ENCODE measurements at regions not wholly inside any gene's neighbourhood (a gene's known extent, or its start where the extent isn't known, plus 50 kb on each side); places are given as distances from the start of the nearest gene placed in this dataset.
A peak's percentile ranks its signal among the peaks of the same experiment; 100 is the strongest.

DNA sequence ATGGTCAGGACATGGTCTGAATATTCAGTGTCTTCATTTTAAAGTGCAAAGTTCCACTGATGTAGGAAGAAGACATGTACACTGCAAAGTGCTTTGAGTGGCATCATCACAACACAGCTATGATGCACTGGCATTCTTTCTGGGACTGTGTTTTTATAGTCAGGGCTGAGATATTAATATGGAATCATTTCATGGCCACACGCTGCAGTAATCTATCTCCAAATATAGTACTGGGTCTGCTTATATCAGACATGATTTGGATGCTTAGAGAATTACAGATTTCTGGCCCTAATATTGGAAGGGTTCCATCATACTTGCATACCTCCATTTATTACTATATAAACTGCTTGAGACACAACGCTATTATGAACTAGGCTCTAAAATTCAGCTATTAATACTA lies 1170.9 kb downstream of the NLGN4X start:
- no peak for DNase-seq

DNA sequence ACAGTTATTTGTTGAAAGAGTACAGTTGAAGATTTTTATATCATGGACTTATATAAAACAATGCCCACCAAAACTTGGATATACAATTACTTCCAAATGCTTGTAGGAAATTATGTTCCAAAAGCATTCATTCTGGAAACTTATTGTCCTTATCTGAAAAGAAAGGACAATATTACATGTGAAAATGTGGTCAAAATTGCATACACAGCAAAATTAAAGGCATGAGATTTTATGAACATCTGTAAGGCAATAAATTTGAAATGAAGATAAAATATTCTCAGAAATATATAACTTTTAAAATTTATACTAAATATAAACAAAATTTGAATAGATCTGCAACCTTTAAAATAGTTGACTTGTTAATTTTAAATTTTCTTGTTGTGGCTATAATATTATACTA lies 1173.8 kb downstream of the NLGN4X start:
- DNase-seq, result no peak

DNA sequence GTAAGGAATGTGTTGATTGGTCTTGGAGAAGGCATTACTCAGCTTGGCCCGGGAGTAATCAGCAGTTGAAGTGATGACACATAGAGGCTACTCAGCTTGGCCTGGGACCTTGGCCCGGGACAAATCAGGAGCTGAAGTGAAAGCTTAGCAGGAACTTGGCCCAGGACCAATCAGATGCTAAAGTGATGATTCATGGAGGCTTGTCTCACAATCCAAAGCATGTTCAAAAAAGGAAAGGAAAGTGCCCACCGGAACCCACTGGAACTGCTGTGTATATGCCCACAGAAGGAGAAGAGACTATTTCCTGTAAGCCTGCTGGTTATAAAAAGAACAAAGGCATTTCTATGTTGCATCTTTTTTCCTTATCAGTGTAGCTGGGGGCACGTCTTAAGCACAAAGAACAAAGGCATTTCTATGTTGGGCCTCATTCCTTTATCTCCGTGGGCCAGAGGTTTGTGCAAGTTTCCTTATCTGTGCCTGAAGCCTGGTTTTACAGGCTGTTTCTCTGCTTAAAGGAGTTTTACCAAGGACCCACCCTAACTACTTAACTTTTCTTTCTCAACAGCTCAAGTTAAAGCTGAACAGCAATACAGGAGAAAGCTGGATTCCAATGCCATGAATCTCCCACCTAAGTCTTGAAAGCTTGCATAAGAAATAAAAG lies 1176.7 kb downstream of the NLGN4X start:
- DNase-seq, result peak; percentile 98

DNA sequence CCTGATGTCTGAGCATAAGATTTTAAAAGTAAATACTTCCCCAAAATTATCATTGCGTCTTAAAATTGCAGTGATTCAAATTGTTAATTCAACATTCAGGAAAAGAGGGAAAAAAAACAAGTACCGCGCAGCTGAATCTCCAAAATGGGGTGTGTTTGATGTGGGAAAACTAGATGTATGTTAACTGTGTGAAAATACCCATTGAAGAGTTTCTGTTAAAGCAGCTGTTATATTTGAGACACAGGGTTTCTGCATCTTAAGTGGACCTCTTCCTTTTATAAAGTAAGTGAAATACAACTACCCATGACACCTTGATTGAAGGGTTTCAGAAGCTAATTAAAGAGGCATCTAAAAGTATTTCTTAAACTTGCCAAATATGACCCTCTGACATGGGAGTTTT lies 1186.1 kb downstream of the NLGN4X start:
- no peak for DNase-seq

DNA sequence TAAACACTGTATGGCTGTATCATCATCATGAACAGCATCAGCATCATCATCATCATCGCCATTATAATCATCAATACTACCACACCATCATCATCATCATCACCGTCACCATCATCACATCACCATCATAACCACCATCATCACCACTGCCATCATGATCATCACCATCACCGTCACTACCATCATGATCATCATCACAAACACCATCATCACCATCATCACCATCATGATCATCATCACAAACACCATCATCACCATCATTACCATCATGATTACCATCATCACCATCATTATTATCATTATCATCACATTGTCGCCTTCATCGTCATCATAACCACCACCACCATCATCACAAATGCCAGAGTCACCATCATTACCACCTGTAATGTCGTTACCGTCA lies 1196.9 kb downstream of the NLGN4X start:
- DNase-seq, result no peak

DNA sequence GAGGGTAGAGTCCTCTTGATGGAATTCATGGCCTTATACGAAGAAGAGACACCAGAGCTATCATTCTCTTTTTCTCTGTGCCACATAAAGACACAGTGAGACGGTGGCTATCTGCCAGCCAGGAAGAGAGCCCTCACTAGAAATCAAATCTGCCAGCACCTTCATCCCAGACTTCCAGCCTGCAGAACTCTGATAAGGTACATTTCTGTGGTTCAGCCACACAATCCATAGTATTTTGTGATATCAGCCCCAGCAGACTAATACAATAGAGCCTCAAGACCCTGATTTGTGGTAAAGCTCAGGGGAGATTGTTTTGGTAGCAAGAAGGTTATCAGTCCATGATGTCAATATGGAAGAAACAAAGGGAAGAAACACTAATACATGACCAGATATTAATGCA lies 1213.2 kb downstream of the NLGN4X start:
- no peak for DNase-seq

DNA sequence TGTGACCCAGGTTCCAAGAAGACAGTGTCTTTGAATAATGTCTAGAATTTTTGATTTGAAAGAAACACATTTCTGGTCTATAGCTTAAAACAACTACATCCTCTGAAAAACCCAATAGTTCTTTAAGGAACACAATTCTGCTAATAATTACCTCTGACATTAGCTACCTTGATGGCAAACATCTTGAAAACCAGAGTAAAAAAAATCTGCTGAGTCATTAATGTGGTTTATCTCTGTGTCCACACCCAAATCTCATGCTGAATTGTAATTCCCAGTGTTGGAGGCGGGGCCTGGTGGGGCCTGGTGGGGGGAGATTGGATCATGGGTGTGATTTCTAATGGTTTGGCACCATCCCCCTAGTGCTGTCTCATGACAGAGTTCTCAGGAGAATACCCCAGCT lies 1233.8 kb downstream of the NLGN4X start:
- DNase-seq, result no peak

DNA sequence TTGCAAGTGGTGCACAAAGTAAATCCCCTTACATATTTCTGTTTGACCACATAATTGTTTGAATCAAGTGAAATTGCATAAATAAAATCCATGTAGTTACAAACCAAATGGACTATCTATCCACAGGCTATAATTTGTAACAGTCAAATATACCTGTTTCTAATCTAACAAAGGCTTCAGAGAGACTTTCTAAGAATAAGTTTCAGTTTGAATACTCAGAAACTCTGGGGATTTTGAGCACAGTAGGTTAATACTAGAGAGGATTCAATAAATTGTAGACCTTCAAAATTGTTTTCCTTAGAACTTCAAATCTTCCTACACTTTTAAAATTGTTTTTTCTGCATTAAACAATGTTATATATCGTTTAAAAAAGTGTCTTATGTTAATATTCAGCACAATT lies 1250.1 kb downstream of the NLGN4X start:
- DNase-seq, result no peak

DNA sequence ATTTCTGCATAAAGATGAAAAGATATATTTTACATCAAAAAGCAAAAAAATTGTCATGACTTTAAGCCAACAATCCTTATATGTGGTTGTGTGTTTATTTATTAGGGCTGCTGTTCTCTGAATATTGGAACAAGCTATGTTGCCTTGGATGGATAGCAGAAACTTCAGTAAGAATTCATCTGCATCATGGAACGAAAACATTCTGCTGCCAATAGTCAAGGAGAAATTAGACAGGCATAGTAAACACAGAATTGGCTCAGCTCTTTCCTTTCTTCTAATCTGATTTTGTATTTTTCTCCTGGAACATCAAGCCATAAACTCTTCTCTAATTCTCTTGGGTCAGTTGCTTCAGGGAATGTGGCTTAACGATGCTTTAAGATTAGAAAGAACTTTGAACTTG lies 1257.0 kb downstream of the NLGN4X start:
- DNase-seq, result no peak

DNA sequence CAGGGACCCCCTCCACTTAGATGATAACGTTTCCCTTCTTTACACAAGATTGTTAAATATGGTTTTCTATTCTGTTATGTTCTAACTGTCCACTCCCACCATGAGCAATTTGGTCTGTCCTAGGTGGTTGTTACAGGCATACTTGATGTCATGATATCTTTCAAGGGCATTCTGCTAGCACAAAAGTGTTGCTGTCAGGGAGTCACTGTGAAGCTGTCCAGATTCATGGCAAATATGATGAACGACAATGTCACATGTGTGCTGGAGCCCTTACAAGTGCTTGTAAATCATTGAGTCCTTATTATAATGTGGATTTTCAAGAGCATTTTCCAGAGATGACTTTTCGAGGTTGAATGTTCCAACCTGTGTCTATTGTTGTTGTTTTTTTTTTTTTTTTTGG lies 1250.7 kb upstream of the PRKX start:
- DNase-seq, result no peak

DNA sequence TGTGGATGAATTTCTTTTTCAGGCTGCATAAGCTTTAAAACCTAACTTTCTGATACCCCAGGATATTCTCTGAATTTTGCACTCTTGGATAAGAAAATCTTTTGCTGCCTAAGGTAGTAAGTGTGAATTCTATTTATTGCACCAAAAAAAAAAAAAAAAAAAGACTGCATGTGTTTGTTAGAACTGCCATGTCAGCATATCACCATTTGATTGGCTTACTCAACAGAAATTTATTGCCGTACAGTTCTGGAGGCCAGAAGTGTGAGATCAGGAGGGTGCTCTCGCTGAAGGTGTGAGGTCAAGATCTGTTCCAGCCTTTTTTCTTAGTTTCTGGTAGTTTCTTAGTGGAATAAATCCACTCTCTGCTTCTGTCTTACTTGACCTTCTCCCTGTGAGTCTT lies 1250.0 kb upstream of the PRKX start:
- DNase-seq, result no peak

DNA sequence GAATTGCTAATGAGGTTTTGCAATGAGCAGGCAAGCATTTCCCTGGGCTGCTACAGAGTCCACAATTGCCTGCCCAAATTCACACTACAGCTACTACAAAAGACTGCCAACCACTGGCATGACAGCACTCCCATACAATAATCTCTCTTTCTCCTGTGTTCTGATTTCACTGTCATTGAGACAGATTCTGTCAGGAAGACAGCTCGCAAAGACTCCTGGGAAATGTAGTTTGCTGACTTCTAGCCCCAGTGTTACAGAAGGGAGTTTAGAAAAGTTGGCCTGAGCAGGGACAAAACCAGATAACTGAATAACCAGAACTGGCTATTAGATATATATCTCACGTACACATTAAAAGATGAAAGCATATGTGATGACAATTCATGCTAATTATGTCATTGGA lies 1231.3 kb upstream of the PRKX start:
- DNase-seq, result no peak

DNA sequence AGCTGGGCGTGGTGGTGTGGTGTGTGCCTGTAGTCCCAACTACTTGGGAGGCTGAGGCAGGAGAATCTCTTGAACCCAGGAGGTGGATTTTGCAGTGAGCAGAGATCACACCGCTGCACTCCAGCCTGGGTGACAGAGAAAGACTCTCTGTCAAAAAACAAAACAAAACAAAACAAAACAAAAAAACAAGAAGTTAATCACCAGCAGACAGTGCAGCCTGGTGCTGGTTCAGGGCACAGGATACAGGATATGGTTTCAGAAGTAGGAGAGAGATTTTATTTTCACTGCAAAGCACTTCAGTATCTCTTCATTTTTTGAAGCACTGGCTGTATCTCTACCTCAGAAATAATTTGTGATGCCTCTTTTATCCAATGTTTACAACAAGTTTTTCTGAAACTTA lies 1222.9 kb upstream of the PRKX start:
- DNase-seq, result no peak

DNA sequence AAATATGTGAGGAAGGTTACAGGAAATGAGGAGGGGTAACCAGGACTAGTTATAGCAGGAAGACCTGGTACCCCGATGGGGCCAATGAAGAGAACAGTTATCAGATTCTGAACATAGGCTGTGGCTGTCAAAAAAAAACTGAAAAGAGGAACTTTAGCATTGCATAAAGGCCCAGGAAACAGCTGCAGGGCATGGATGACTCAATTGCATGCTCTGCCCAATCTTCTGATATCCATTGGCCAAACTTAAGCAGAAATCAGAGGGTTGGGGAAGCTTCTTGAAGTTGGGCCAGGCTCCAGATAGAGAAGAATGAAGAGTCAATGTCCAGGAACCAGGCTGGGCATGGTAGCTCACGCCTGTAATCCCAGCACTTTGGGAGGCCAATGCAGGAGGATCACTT lies 1222.4 kb upstream of the PRKX start:
- DNase-seq, result no peak

DNA sequence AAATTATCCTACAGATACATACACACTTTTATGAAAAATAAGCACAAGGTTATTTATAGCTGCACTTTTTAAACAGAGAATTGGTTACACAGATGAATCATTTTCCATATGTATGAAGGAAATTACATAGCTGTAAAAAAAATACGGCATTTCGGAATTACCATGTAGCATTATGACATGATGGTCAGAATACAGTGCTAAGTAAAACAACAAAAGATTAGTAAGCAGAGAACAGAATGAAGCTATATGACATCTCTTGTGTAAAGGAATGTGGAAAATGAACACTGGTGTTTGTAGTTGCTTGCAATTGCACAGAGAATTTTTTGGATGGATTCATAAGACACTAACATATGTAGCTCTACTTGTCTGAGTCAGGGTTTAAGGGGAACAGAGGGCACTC lies 1222.0 kb upstream of the PRKX start:
- no peak for DNase-seq

DNA sequence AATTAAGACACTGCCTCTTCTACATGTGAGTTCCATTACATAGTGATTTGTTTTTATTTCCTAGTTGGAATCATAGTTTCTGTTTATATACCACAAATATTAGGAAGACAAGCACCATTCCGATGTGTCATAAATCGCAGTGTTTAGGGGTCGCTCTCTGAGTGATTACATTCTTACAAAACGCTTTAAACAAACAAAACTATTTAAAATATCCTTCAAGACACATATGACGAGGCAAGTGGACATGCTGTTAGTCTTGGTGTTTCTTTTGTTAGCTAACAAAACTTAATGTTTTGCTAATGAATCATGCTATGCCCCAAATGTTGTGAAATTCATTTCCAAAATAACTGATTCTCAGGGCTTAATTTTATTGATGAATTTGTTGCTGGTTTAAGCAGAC lies 1219.3 kb upstream of the PRKX start:
- DNase-seq, result no peak

DNA sequence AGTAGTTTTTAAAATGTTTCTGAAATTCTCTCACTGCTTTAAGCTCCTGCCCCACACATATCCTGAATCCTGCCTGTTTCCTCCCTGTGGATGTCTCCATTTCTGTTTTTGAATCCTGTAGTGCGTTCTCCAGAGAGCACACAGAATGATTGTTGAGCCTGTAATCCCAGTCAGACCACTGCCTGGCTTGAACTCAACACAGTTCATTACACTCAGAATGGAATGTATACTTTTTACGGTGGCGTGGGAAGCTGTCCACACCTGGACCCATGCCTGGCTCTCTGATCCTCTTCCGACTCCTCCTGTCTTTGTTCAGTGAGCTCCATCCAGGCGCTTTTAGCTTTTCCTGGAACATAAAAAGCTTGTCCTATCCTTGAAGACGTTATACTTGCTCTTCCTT lies 1217.0 kb upstream of the PRKX start:
- no peak for DNase-seq

DNA sequence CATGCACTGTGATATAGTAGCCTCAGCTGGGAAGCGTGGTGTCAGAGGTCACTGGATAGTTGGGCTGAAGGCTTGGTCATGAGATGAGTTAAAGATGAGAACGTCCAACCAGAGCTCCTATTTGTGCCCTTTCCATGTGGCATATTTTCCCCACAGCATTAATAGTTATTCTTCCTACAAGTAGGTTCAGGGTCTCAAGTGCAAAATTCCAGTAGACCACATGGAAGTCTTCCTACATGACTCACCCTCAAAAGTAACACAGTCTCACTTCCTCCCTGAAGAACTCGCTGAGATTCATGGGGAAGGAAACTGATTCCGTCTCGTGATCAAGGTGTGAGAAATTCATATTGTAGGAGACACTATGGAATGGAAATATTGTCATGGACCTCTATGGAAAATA lies 1212.5 kb upstream of the PRKX start:
- no peak for DNase-seq

DNA sequence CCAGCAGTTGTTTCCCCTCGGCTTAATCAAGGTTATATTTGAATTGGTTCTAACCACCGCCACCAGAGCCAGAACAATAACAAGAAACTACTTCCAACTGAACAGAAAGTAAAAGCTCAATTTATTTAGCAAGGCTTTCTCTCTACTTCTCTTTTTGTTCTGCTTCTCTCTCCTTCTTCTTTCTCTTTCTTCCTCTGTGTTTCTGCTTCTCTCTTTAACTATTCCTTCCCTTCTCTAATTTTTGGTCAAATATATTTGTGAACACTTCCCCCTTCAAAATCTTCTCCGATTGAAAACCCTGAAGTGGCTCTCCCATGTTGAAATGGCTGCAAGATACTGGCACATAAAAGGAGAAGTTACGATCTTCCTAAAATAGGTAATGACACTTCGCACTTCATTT lies 1195.9 kb upstream of the PRKX start:
- no peak for DNase-seq

DNA sequence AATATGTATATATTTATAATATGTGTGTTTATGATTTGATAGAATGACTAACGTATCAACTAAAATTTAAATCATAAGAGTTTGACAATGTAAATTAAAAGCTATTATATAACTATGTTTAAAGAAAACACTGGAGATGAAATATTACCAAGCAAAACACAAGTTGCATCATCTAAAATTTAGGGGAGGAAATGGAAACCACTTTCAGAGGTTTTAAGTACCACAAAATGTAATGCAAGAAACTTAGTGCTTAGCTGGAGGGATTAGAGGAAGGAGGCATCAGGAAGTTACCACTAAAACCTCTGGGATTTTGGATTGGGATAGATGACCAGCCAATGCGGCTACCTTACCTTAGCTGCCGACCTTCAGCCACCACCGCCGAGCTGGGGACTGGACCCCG lies 1192.1 kb upstream of the PRKX start:
- DNase-seq, result no peak

DNA sequence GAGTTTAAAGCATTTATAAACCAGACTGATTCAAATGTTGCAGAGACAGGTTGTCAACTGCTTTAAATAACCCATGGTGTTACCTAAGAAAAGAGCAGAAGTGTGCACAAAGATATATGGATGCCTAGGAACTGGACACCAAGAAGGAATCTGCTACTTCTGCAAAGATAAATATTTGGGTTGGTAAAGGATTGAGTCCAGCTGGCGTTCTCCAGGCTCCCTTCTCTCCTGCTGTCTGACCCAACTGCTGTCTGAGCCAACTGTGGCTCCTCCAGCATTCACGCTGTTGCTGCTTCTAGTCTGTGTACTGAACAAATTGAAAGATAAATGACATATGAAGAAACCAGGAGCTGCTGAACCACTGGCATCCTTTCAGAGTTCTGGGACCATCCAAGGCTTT lies 1167.8 kb upstream of the PRKX start:
- DNase-seq, result no peak

DNA sequence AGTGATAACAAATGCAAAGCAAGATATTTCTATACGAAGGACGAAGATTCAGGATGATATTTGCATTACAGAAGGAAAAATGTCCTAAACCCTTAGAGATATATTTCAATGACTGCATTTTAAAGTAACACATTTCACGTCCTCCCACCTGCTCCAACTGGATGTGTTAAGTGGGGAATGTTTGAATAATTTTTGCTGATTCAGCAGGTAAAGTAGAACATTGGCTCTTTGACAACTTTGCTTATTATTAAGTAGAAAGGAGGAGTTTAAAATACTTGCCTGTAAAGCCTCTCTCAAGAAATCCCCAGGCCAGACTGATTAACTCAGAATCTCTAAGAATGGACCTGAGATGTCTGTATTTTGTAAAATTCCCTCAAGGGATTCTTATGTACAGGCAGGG lies 1165.2 kb upstream of the PRKX start:
- DNase-seq, result no peak

DNA sequence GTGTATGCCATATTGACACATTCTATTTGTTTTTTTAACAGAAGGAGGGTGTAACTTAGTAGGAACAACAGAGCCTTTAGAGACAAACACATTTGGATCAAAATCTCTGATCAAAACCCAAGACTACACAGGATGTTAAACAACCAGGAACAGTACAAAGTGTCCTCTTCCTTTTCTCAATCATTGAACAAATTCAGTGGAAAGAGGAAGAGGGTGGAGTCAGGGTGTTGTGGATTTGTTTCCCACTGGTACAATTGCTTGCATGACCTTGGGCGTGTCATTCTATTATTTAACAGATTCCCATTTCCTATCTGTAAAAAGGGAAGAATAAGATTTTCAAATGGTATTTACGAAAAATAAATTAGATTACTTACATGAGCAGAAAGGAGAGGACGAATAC lies 1162.8 kb upstream of the PRKX start:
- no peak for DNase-seq

DNA sequence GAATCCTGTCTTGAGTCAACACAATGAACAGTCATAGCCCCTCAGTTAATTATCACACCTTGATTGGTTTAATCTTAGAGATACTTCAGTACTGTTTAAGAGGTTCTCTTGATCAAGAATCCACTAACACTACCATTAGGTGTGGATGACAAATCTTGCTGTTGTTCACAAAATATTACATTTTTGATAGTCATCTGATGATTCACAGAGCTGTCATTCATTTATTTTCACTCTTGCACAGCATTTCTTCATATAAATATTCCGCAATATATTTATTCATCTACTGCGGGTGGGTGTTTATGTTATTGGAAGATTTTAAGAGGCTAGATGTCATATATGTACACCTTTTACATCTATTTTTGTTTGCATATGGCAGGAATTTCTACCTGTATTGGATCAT lies 1138.1 kb upstream of the PRKX start:
- no peak for DNase-seq

DNA sequence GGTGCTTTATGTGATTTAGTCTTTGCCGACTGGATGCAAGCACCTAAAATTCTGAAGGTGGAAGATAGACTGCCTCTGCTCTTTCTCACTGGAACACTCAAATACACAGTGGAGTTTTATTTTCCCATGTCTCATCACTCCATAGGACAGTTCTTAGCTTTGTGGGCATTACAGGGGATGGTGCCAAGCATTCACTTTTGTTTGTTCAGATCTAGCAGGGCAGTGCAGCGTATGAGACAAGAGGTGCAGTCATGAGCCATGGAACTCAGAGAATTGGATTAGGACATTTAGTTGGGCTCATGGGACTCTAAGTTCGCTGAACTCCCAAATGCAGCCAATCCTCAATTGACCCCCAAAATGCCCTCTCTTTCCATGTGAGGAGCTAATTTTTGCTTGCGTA lies 1136.9 kb upstream of the PRKX start:
- no peak for DNase-seq

DNA sequence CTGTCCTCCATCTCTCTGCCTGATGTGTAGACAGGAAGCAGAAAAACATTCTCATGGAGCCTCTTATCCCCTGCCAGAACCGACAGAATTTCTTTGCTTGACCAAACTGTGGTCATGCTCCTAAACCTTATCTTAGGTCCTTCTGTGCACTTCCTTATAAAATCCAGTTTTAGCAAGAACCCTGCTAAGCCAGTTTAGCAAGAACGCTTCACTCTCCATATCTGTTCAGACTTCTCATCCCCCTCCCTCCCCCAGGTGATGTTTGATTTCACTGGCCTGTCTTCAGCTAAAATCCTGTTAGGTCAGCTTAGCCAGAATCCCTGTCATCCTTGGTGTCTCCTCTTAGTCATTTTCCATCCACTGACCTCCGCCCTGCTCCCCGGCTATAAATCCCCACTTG lies 1130.9 kb upstream of the PRKX start:
- DNase-seq, result peak; percentile 50
